Neural cell (in vitro differentiated cells): ENCODE measurements at regions not wholly inside any gene's neighbourhood (a gene's known extent, or its start where the extent isn't known, plus 50 kb on each side); places are given as distances from the start of the nearest gene placed in this dataset.

ENCODE experiments used
- H2AFZ ChIP-seq: fragments of 200-600, 300-800 bp; sonication (generic), shearing (Covaris generic); 2 replicates; pipeline ENCODE4 v1.6.0; 2014; ENCODE audit warnings: low read depth, mild to moderate bottlenecking, antibody characterized with exemption, low read length, moderate library complexity
- H3F3A ChIP-seq: fragments of 200-600 bp; shearing (Covaris generic); 2 replicates; pipeline ENCODE4 v1.6.1; 2016; ENCODE audit warnings: mild to moderate bottlenecking, moderate library complexity, mixed read lengths, antibody characterized with exemption, low read length; ENCODE audit not compliant: insufficient read depth, poor library complexity, severe bottlenecking
- H3K27ac ChIP-seq: fragments of 200-600, 300-800 bp; sonication (generic), shearing (Covaris generic); 2 replicates; pipeline ENCODE4 v1.5.1; 2014; ENCODE audit warnings: mild to moderate bottlenecking, low read length, moderate library complexity
- H3K27me3 ChIP-seq: fragments of 300-800, 200-600 bp; sonication (generic), shearing (Covaris generic); 2 replicates; pipeline ENCODE4 v1.6.0; 2014; ENCODE audit warnings: mild to moderate bottlenecking, low read depth, low read length, moderate library complexity; ENCODE audit not compliant: insufficient read depth
- H3K36me3 ChIP-seq: fragments of 300-800, 200-600 bp; sonication (generic), shearing (Covaris generic); 2 replicates; pipeline ENCODE4 v1.5.1; 2014; ENCODE audit warnings: mild to moderate bottlenecking, antibody characterized with exemption, low read length, moderate library complexity; ENCODE audit not compliant: insufficient read depth
- H3K4me2 ChIP-seq: fragments of 300-800, 200-600 bp; sonication (generic), shearing (Covaris generic); 2 replicates; pipeline ENCODE4 v1.6.0; 2014; ENCODE audit warnings: mild to moderate bottlenecking, low read length
- H3K4me3 ChIP-seq: fragments of 300-800, 200-600 bp; sonication (generic), shearing (Covaris generic); 2 replicates; pipeline ENCODE4 v1.5.1; 2014; ENCODE audit warnings: mild to moderate bottlenecking, low read length, moderate library complexity
- H3K79me2 ChIP-seq: fragments of 200-600 bp; shearing (Covaris generic); replicated peaks from 2 replicates; pipeline ENCODE4 v1.6.0; 2014; ENCODE audit warnings: mild to moderate bottlenecking, low read length, moderate library complexity; ENCODE audit not compliant: insufficient read depth
- H3K9ac ChIP-seq: fragments of 300-800, 200-600 bp; sonication (generic), shearing (Covaris generic); 2 replicates; pipeline ENCODE4 v1.6.1; 2016; ENCODE audit warnings: mild to moderate bottlenecking, low read length, mixed read lengths
- H3K9me2 ChIP-seq: fragments of 200-600 bp; shearing (Covaris generic); 2 replicates; pipeline ENCODE4 v1.6.1; 2016; ENCODE audit warnings: mild to moderate bottlenecking, low read length, mixed read lengths; ENCODE audit not compliant: insufficient read depth
- H3K9me3 ChIP-seq: fragments of 200-600, 300-800 bp; sonication (generic), shearing (Covaris generic); 2 replicates; pipeline ENCODE4 v1.6.1; 2016; ENCODE audit warnings: mild to moderate bottlenecking, mixed run types, low read length, moderate library complexity, mixed read lengths
- H4K20me1 ChIP-seq: fragments of 200-600 bp; shearing (Covaris generic); 2 replicates; pipeline ENCODE4 v1.6.1; 2016; ENCODE audit warnings: mild to moderate bottlenecking, mixed run types; ENCODE audit not compliant: insufficient read depth
- EP300 ChIP-seq: fragments of 450-650 bp; conservative IDR thresholded peaks from 2 replicates; pipeline ENCODE4 v1.6.1; 2014; ENCODE audit warnings: antibody characterized with exemption, mild to moderate bottlenecking, moderate library complexity; ENCODE audit not compliant: poor library complexity, severe bottlenecking
- EZH2 ChIP-seq: fragments of 200-600, 300-800 bp; shearing (Covaris generic), sonication (generic); IDR thresholded peaks from 2 replicates; pipeline ENCODE4 v1.6.1; 2014; ENCODE audit warnings: antibody characterized with exemption, low read length, borderline replicate concordance, mild to moderate bottlenecking; ENCODE audit not compliant: insufficient read depth, poor library complexity, severe bottlenecking
- MXI1 ChIP-seq: fragments of 450-650 bp; conservative IDR thresholded peaks from 2 replicates; pipeline ENCODE4 v1.6.1; 2014; ENCODE audit warnings: antibody characterized with exemption, mild to moderate bottlenecking; ENCODE audit not compliant: poor library complexity, severe bottlenecking
- POLR2AphosphoS5 ChIP-seq: IDR thresholded peaks from 2 replicates; pipeline ENCODE4 v1.6.1; 2012
- RAD21 ChIP-seq: fragments of 450-650 bp; conservative IDR thresholded peaks from 2 replicates; pipeline ENCODE4 v1.6.1; 2014; ENCODE audit warnings: antibody characterized with exemption, mild to moderate bottlenecking, moderate library complexity
- SMC3 ChIP-seq: fragments of 450-650 bp; conservative IDR thresholded peaks from 2 replicates; pipeline ENCODE4 v1.6.1; 2014; ENCODE audit warnings: antibody characterized with exemption, mild to moderate bottlenecking, moderate library complexity; ENCODE audit not compliant: poor library complexity
- TAF1 ChIP-seq: IDR thresholded peaks from 2 replicates; pipeline ENCODE4 v1.6.1; 2012; ENCODE audit warnings: low read depth
- TF ChIP-seq, protein P1 (sequence below): IDR thresholded peaks from 2 replicates; pipeline ENCODE4 v1.6.1; 2012; ENCODE audit warnings: borderline replicate concordance
- TF ChIP-seq, protein P2 (sequence below): fragments of 450-650 bp; IDR thresholded peaks from 2 replicates; pipeline ENCODE4 v1.5.1; 2014; ENCODE audit warnings: antibody characterized with exemption, mild to moderate bottlenecking, moderate library complexity; ENCODE audit not compliant: poor library complexity, severe bottlenecking

- H3K9me2 ChIP-seq: no peaks in the 10 kb centered on the region
- no peak overlapping the region for H3K27ac ChIP-seq
- H2AFZ ChIP-seq: no peak overlapping the region
- H3K9me3 ChIP-seq: no peaks in the 10 kb centered on the region
- TF ChIP-seq EZH2 (no peak), POLR2AphosphoS5 (no peak), MXI1 (no peak), SMC3 (no peak), TAF1 (no peak), EP300 (no peak), RAD21 (no peak)
- TF ChIP-seq, protein P1, sequence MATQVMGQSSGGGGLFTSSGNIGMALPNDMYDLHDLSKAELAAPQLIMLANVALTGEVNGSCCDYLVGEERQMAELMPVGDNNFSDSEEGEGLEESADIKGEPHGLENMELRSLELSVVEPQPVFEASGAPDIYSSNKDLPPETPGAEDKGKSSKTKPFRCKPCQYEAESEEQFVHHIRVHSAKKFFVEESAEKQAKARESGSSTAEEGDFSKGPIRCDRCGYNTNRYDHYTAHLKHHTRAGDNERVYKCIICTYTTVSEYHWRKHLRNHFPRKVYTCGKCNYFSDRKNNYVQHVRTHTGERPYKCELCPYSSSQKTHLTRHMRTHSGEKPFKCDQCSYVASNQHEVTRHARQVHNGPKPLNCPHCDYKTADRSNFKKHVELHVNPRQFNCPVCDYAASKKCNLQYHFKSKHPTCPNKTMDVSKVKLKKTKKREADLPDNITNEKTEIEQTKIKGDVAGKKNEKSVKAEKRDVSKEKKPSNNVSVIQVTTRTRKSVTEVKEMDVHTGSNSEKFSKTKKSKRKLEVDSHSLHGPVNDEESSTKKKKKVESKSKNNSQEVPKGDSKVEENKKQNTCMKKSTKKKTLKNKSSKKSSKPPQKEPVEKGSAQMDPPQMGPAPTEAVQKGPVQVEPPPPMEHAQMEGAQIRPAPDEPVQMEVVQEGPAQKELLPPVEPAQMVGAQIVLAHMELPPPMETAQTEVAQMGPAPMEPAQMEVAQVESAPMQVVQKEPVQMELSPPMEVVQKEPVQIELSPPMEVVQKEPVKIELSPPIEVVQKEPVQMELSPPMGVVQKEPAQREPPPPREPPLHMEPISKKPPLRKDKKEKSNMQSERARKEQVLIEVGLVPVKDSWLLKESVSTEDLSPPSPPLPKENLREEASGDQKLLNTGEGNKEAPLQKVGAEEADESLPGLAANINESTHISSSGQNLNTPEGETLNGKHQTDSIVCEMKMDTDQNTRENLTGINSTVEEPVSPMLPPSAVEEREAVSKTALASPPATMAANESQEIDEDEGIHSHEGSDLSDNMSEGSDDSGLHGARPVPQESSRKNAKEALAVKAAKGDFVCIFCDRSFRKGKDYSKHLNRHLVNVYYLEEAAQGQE: no peak
- TF ChIP-seq, protein P2, sequence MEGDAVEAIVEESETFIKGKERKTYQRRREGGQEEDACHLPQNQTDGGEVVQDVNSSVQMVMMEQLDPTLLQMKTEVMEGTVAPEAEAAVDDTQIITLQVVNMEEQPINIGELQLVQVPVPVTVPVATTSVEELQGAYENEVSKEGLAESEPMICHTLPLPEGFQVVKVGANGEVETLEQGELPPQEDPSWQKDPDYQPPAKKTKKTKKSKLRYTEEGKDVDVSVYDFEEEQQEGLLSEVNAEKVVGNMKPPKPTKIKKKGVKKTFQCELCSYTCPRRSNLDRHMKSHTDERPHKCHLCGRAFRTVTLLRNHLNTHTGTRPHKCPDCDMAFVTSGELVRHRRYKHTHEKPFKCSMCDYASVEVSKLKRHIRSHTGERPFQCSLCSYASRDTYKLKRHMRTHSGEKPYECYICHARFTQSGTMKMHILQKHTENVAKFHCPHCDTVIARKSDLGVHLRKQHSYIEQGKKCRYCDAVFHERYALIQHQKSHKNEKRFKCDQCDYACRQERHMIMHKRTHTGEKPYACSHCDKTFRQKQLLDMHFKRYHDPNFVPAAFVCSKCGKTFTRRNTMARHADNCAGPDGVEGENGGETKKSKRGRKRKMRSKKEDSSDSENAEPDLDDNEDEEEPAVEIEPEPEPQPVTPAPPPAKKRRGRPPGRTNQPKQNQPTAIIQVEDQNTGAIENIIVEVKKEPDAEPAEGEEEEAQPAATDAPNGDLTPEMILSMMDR: no peak
- no peaks in the 10 kb centered on the region for H4K20me1 ChIP-seq
- no peaks in the 10 kb centered on the region for H3K79me2 ChIP-seq
- no peak overlapping the region for H3K9ac ChIP-seq
- no peak overlapping the region for H3K4me3 ChIP-seq
- H3K4me2 ChIP-seq: no peak overlapping the region
- no peaks in the 10 kb centered on the region for H3K36me3 ChIP-seq
- H3F3A ChIP-seq: no peaks in the 10 kb centered on the region
- H3K27me3 ChIP-seq: no peaks in the 10 kb centered on the region
Measured at GRCh38 chr5:12703254-12703653, 799.0 kb upstream of the CTNND2 start.

DNA sequence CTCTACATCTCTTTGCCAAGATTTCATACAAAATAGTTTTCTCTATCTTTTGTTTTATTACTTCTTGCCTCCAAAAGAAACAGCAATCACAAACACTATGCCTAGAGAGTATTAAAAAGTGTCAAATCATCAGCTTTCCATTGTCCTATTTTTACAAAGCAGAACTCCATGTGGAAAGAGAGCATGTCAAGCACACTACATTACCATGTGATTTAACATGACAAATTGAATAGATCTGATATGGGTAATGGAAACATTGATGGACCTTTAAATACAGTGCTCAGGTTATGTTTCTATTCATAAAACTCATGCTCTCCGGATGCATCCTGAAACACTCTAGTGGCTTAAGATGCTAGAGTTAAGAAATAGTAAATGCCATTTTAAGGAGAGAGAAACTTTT is 791.4 kb upstream of the CTNND2 start:
- Histone ChIP-seq H3K9ac (no peak overlapping the region), H3K36me3 (no peaks in the 10 kb centered on the region), H3K27me3 (no peaks in the 10 kb centered on the region), H3K9me3 (no peaks in the 10 kb centered on the region), H4K20me1 (no peaks in the 10 kb centered on the region), H3F3A (no peaks in the 10 kb centered on the region), H3K79me2 (no peaks in the 10 kb centered on the region), H3K4me2 (peak overlapping the region; percentile 22), H2AFZ (peak overlapping the region; percentile 24), H3K9me2 (no peaks in the 10 kb centered on the region), H3K4me3 (no peak overlapping the region), H3K27ac (peak overlapping the region; percentile 57)
- TF ChIP-seq MXI1 (peak; percentile 62), EP300 (peak; percentile 85), SMC3 (no peak), POLR2AphosphoS5 (peak; percentile 77), RAD21 (no peak)
- TF ChIP-seq, protein P1: peak; percentile 65
